COLO668 (cell line): ENCODE measurements at regions not wholly inside any gene's neighbourhood (a gene's known extent, or its start where the extent isn't known, plus 50 kb on each side); places are given as distances from the start of the nearest gene placed in this dataset.
"Not testable (repeated sequence)": the region's sequence is repeated elsewhere in the genome, so short reads cannot be mapped to it uniquely, and the experiment has no call there.

Experiments
- DNase-seq: peaks from one replicate; lab custom pipeline; 2025; ENCODE audit not compliant: unreplicated experiment; lab: John Stamatoyannopoulos, UW

GRCh38 chr20:40955326-40955725, 73.3 kb upstream of the TOP1 start:
- DNase-seq, result no peak

GRCh38 chr20:40955826-40956225, 72.8 kb upstream of the TOP1 start:
- not testable (repeated sequence) for DNase-seq

- DNase-seq, result no peak
Measured at GRCh38 chr20:40956542-40957264, 71.9 kb upstream of the TOP1 start.

- no peak for DNase-seq
Measured at GRCh38 chr20:40957265-40957760, 71.3 kb upstream of the TOP1 start.

GRCh38 chr20:40958598-40958997, 70.0 kb upstream of the TOP1 start:
- no peak for DNase-seq

- no peak for DNase-seq
Measured at GRCh38 chr20:40959325-40960092, 69.1 kb upstream of the TOP1 start.

- no peak for DNase-seq
Measured at GRCh38 chr20:40960101-40960500, 68.5 kb upstream of the TOP1 start.

- DNase-seq, result no peak
Measured at GRCh38 chr20:40960521-40960956, 68.1 kb upstream of the TOP1 start.

- no peak for DNase-seq
Measured at GRCh38 chr20:40961176-40961575, 67.4 kb upstream of the TOP1 start.

- DNase-seq, result no peak
Measured at GRCh38 chr20:40961686-40962640, 66.7 kb upstream of the TOP1 start.

GRCh38 chr20:40962733-40963504, 65.7 kb upstream of the TOP1 start:
- DNase-seq, result peak; percentile 59

- no peak for DNase-seq
Measured at GRCh38 chr20:40963505-40963845, 65.1 kb upstream of the TOP1 start.

GRCh38 chr20:40965671-40966070, 63.0 kb upstream of the TOP1 start:
- no peak for DNase-seq

GRCh38 chr20:40966103-40966502, 62.5 kb upstream of the TOP1 start:
- no peak for DNase-seq

GRCh38 chr20:40966516-40967185, 62.0 kb upstream of the TOP1 start:
- no peak for DNase-seq

GRCh38 chr20:40967700-40968099, 60.9 kb upstream of the TOP1 start:
- DNase-seq, result no peak

- DNase-seq, result peak; percentile 75
Measured at GRCh38 chr20:40968816-40969562, 59.6 kb upstream of the TOP1 start.

- no peak for DNase-seq
Measured at GRCh38 chr20:40970218-40970617, 58.4 kb upstream of the TOP1 start.

- no peak for DNase-seq
Measured at GRCh38 chr20:40977218-40977617, 51.4 kb upstream of the TOP1 start.
